ENCODE measurements at regions not wholly inside any gene's neighbourhood (a gene's known extent, or its start where the extent isn't known, plus 50 kb on each side); places are given as distances from the start of the nearest gene placed in this dataset.

DNA sequence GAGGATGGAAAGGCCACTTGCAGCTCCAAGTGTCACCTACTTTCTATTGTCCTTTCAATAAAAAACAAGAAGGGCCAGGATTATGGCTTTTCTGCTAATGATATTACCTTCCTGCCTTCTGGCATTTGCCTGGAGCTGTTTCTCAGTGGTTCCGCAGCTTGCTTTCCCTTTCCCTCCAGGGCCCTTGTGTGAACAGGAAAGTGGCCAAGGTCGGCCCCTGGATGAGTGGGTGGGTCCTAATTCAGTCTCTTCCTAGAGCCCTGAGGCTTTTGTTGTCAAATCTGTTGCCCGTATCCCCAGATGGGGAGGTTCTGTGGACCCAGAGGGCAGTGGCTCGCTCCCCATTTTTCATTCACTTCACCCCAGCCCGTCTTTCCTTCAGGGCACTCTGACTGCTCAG lies 64.2 kb upstream of the UMPS start:
- no peak for TF ChIP-seq GATA2 (IDR thresholded peaks at IDR 0.05; ENCODE audit: insufficient read depth, insufficient read length, low read depth, low read length)
- TF ChIP-seq EZH2 (IDR thresholded peaks at IDR 0.05; ENCODE audit: borderline replicate concordance, low read depth, low read length, severe bottlenecking), result no peak
- TF ChIP-seq POLR2A (IDR thresholded peaks at IDR 0.05; ENCODE audit: low read depth, low read length), result no peak
- no peak for TF ChIP-seq JUN (IDR thresholded peaks at IDR 0.05; ENCODE audit: borderline replicate concordance, insufficient read depth, insufficient read length, low read depth)
- TF ChIP-seq MYC (IDR thresholded peaks at IDR 0.05; ENCODE audit: low read depth, low read length), result no peak
- no peak for TF ChIP-seq POLR2AphosphoS5 (IDR thresholded peaks at IDR 0.05; ENCODE audit: insufficient read depth, low read depth, low read length)
- TF ChIP-seq, protein P1, sequence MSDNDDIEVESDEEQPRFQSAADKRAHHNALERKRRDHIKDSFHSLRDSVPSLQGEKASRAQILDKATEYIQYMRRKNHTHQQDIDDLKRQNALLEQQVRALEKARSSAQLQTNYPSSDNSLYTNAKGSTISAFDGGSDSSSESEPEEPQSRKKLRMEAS (IDR thresholded peaks at IDR 0.05; ENCODE audit: insufficient read depth, insufficient read length), result no peak
- TF ChIP-seq, protein P2, sequence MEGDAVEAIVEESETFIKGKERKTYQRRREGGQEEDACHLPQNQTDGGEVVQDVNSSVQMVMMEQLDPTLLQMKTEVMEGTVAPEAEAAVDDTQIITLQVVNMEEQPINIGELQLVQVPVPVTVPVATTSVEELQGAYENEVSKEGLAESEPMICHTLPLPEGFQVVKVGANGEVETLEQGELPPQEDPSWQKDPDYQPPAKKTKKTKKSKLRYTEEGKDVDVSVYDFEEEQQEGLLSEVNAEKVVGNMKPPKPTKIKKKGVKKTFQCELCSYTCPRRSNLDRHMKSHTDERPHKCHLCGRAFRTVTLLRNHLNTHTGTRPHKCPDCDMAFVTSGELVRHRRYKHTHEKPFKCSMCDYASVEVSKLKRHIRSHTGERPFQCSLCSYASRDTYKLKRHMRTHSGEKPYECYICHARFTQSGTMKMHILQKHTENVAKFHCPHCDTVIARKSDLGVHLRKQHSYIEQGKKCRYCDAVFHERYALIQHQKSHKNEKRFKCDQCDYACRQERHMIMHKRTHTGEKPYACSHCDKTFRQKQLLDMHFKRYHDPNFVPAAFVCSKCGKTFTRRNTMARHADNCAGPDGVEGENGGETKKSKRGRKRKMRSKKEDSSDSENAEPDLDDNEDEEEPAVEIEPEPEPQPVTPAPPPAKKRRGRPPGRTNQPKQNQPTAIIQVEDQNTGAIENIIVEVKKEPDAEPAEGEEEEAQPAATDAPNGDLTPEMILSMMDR (IDR thresholded peaks at IDR 0.05; ENCODE audit: extremely low read depth in 1 of 2, insufficient read depth in 1 of 2, low read depth in 1 of 2, low read length in 2 of 2), result no peak
- no peak for TF ChIP-seq FOS (IDR thresholded peaks at IDR 0.05; ENCODE audit: borderline replicate concordance, insufficient read depth, low read length)
- Histone ChIP-seq H3K9me3 (replicated peaks; ENCODE audit: control insufficient read depth, insufficient read depth, low read length) (no peaks in the 10 kb centered on the region), H3K9ac (replicated peaks; ENCODE audit: extremely low read depth, insufficient read depth, low read length) (no peak overlapping the region), H3K9me1 (replicated peaks; ENCODE audit: control insufficient read depth, extremely low read depth, insufficient read depth, low read length) (no peaks in the 10 kb centered on the region), H3K36me3 (ENCODE audit: control insufficient read depth in 2 of 2, extremely low read depth in 1 of 2, insufficient read depth in 2 of 2, low read length in 2 of 2) (no peaks in the 10 kb centered on the region), H2AFZ (ENCODE audit: low read depth, low read length) (no peak overlapping the region), H3K27me3 (ENCODE audit: control insufficient read depth in 2 of 2, insufficient read depth in 2 of 2, low read length in 2 of 2) (no peaks in the 10 kb centered on the region), H3K4me2 (ENCODE audit: insufficient read depth, low read length) (no peak overlapping the region), H4K20me1 (replicated peaks; ENCODE audit: control insufficient read depth, extremely low read depth, insufficient read depth, low read length) (no peaks in the 10 kb centered on the region), H3K27ac (ENCODE audit: insufficient read depth, low read depth, low read length) (no peak overlapping the region), H3K4me3 (replicated peaks in 1 of 3; ENCODE audit: insufficient read depth in 1 of 3, low read depth in 1 of 3, low read length in 3 of 3) (no peak overlapping the region), H3K79me2 (ENCODE audit: control insufficient read depth, insufficient read depth, low read length) (no peaks in the 10 kb centered on the region), H3K4me1 (ENCODE audit: control insufficient read depth, extremely low read depth, insufficient read depth, low read length) (no peaks in the 10 kb centered on the region)
- no peak for FAIRE-seq
- DNase-seq (ENCODE audit: low read depth, low spot score), result no peak
- BruUV-seq (replicated peaks), result no TSS peak
- dilution Hi-C loops (cut with MboI; ENCODE audit: extremely low pct_ligation_motif_present, low sequenced_read_pairs) (no loop called here), intact Hi-C loops (cut with micrococcal nuclease) (no loop called here)
- ChIA-PET POLR2A (no interaction called here), CTCF (interaction anchor here (1.3 kb wide), 1 partner anchor 101 kb away, joined by 5 read pairs; no protein-coding TSS in a partner anchor)
